ENCODE measurements at regions not wholly inside any gene's neighbourhood (a gene's known extent, or its start where the extent isn't known, plus 50 kb on each side); places are given as distances from the start of the nearest gene placed in this dataset.

DNA sequence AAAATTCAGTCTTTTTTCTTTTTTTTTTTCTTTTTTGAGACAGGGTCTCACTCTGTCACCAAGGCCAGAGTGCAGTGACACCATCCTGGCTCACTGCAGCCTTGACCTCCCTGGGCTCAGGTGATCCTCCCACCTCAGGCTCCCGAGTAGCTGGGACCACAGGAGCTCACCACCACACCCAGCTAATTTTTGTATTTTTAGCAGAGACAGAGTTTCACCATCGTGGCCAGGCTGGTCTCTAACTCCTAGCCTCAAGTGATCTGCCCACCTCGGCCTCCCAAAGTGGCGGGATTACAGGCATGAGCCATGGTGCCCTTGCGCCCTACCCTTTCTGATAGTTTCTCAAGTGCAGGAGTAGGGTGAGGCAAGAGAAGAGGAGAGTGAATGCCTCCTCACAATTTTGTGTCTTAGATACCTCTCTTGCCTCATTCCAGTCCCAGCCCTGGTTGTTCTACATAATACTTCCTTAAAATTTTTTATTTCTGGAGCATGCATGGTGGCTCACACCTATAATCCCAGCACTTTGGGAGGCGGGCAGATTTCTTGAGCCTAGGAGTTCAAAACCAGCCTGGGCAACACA is 68.2 kb upstream of the CAB39 start:
- Mint-ChIP-seq H3K27me3 (ENCODE audit: unreplicated experiment) (no peaks in the 10 kb centered on the region), H3K36me3 (ENCODE audit: unreplicated experiment) (no peaks in the 10 kb centered on the region), H3K4me3 (ENCODE audit: unreplicated experiment) (no peak overlapping the region), H3K9me3 (ENCODE audit: unreplicated experiment) (no peaks in the 10 kb centered on the region), H3K4me1 (ENCODE audit: unreplicated experiment) (peaks cover 7% of the 10 kb centered on the region), H3K27ac (ENCODE audit: unreplicated experiment) (no peak overlapping the region)
- no peak for TF ChIP-seq CTCF (IDR thresholded peaks at IDR 0.05)
- DNase-seq (ENCODE audit: extremely low spot score, unreplicated experiment) = no peak

- H3K27ac Mint-ChIP-seq (ENCODE audit: unreplicated experiment) = no peak overlapping the region
- DNase-seq (ENCODE audit: extremely low spot score, unreplicated experiment) = no peak
- peaks cover 2% of the 10 kb centered on the region for H3K4me1 Mint-ChIP-seq (ENCODE audit: unreplicated experiment)
- no peak overlapping the region for H3K4me3 Mint-ChIP-seq (ENCODE audit: unreplicated experiment)
- H3K27me3 Mint-ChIP-seq (ENCODE audit: unreplicated experiment) = no peaks in the 10 kb centered on the region
- no peak for TF ChIP-seq CTCF (IDR thresholded peaks at IDR 0.05)
- no peaks in the 10 kb centered on the region for H3K9me3 Mint-ChIP-seq (ENCODE audit: unreplicated experiment)
- no peaks in the 10 kb centered on the region for H3K36me3 Mint-ChIP-seq (ENCODE audit: unreplicated experiment)
These were observed 64.3 kb upstream of the CAB39 start for GRCh38 chr2:230648356-230648755.

- Mint-ChIP-seq H3K27me3 (ENCODE audit: unreplicated experiment) (no peaks in the 10 kb centered on the region), H3K4me1 (ENCODE audit: unreplicated experiment) (peaks cover 2% of the 10 kb centered on the region), H3K27ac (ENCODE audit: unreplicated experiment) (no peak overlapping the region), H3K9me3 (ENCODE audit: unreplicated experiment) (no peaks in the 10 kb centered on the region), H3K36me3 (ENCODE audit: unreplicated experiment) (no peaks in the 10 kb centered on the region), H3K4me3 (ENCODE audit: unreplicated experiment) (no peak overlapping the region)
- no peak for DNase-seq (ENCODE audit: extremely low spot score, unreplicated experiment)
- TF ChIP-seq CTCF (IDR thresholded peaks at IDR 0.05) = no peak
These were observed 62.0 kb upstream of the CAB39 start for GRCh38 chr2:230650585-230651137.

DNA sequence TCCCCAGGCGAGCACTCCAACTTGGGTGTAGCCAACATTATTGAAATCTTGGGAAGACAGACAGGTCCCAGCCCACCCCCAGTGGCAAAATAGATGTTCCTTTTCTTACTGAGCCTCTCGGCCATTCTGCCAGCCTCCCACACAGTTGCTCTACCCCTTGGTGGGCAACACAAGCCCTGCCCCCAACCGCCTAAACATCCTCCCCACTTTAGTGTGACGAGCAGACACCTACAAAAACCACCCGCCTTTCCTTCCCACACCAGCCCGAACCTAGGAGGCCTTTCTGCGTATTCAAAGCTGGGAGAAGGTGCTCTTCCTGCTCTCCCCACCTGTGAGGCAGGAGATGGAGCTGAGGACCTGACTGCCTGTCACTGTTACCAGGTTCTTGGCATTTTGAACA is 58.6 kb upstream of the CAB39 start:
- Mint-ChIP-seq H3K4me1 (ENCODE audit: unreplicated experiment) (peaks cover 2% of the 10 kb centered on the region), H3K27ac (ENCODE audit: unreplicated experiment) (no peak overlapping the region), H3K9me3 (ENCODE audit: unreplicated experiment) (no peaks in the 10 kb centered on the region), H3K4me3 (ENCODE audit: unreplicated experiment) (no peak overlapping the region), H3K36me3 (ENCODE audit: unreplicated experiment) (no peaks in the 10 kb centered on the region), H3K27me3 (ENCODE audit: unreplicated experiment) (no peaks in the 10 kb centered on the region)
- TF ChIP-seq CTCF (IDR thresholded peaks at IDR 0.05) = no peak
- no peak for DNase-seq (ENCODE audit: extremely low spot score, unreplicated experiment)

GRCh38 chr2:230657462-230657861 is 55.2 kb upstream of the CAB39 start:
- Mint-ChIP-seq H3K27me3 (ENCODE audit: unreplicated experiment) (no peaks in the 10 kb centered on the region), H3K4me3 (ENCODE audit: unreplicated experiment) (no peak overlapping the region), H3K36me3 (ENCODE audit: unreplicated experiment) (no peaks in the 10 kb centered on the region), H3K4me1 (ENCODE audit: unreplicated experiment) (no peaks in the 10 kb centered on the region), H3K27ac (ENCODE audit: unreplicated experiment) (no peak overlapping the region), H3K9me3 (ENCODE audit: unreplicated experiment) (no peaks in the 10 kb centered on the region)
- no peak for DNase-seq (ENCODE audit: extremely low spot score, unreplicated experiment)
- TF ChIP-seq CTCF (IDR thresholded peaks at IDR 0.05) = no peak
